Muscle of back (tissue), 3 donors: ENCODE measurements at regions not wholly inside any gene's neighbourhood (a gene's known extent, or its start where the extent isn't known, plus 50 kb on each side); places are given as distances from the start of the nearest gene placed in this dataset.

Experiments
- DNase-seq, 3 donors: peaks; one replicate each; pipeline versions ENCODE4 v3.0.0 to v3.0.0-alpha.2; 2013

DNA sequence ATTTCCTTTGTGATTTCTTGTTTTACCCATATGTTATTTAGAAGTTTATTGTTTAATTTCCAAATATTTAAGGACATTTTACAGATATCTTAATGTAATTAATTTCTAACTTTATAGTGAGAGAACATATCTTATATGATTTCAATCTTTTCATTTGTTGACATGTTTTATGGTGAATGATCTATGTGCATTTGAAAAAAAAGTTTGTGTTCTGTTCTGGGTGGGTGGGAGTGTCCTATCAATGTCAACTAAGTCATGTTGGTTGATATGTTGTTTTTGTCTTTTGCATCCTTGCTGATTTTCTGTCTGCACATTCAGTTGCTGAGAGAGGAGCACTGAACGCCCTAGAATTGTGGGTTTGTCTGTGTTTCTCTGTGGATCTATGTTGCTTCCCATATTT is 50.3 kb upstream of the CBFA2T3 start:
- no peak for DNase-seq

DNA sequence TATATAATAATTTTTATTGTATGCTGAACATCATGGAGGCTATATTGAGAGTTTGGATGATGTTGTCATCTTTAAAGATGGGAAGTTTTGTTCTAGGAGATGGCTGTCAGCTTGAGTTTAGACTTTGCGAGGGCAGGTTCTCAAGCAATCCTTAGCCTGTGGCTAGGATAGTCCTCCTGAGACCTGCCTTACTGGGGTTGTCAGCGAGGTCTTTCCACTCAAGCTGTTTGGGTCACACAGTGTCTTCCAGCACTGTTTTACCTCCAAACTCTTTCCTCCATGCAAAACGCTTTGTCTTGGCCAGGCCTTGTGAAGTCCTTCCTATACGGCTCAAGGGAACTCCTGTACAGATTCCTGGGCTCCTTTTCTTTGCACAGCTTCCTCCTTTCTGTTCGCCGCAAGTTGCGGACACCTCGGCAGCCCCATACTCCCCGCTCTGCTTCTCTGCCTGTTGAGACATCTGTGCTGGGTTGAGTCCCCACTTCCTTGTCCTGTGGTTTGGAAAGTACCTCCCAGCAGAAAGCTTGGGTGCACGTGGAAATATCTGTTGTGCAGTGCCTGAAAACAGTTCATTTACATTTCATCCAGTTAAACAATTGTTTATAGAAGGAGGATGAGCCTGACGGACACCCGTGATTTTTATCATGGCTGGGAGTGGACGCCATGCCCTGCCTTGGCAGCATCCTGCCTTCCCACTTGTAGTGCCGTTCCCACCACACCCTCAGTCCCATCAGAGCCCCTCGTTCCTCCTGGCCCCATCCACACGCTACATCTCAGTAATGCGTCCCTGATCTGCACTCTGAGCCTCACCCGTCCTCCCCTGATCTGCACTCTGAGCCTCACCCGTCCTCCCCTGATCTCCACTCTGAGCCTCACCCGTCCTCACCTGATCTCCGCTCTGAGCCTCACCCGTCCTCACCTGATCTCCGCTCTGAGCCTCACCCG is 55.0 kb upstream of the CBFA2T3 start:
- peak in 2 of 3 donors; percentile 18 to 35 for DNase-seq

DNA sequence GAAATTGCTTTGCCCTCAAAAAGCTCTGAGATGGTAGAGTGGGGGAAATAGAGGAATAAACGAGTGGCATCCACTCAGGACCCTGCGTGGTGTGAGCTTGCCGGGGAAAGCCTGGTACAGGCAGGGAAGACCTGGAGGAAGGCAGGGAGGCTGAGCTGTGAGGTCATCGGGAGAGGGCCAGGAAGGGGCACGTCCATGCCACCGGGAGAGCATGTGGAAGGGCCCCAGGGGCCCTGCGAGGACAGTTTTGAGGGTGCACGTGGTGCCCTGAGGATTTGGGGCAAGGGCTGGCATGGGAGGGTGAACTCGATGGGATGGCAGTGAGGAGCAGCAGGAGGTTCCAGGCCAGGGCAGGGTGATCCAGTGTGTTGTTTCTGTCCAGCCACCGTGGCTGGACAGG is 56.3 kb upstream of the CBFA2T3 start:
- no peak for DNase-seq

DNA sequence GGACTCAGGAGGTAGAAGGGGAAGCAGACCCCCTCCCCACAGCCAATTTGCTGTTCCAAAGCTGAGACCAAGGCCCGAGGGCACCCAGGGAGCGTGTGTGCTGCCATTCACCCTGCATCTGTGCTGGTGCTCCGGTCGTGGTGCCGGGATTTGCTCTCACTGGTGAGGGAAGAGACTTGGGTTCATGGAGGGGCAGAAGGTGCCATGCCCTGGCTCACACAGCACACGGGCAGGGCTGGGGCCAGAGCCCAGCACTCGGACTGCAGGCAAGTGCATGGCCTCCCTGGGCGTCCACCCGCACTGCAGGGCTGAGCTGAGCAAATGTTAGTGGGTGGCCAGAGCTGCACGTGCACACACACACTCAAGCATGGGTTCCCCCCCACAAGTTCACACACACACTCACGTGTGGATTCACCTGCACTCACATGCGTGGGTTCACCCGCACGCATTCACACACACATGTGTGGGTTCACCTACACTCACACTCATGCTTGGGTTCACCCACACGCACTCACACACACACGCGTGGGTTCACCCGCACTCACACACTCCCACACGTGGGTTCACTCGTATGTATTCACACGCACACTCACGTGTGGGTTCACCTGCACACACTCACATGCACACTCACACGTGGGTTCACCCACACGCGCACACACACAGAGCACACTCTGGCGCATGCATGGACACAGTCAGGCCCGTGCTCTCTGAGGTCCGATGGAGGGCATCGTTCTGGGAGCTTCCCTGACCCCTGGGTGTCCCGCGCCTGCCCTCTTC is 57.0 kb upstream of the CBFA2T3 start:
- DNase-seq, result no peak

DNA sequence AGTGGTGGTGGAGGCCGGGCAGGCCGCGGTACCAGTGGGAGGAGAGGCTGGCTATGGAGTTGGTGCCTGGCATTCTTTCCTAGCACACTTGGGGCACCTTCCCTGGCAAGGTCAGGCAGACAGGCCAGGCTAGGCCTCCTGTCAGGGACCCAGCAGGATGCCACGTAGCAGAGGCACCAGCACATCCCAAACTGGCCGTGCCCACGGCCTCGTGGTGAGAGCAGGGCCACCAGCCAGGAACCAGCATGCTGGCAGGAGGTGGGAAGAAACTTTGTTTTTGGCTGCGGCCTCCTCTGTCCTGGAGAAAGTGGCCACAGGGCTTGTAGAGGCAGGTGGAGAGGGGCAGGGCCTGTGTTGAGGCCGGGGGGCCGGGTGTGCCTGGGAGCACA is 57.6 kb upstream of the CBFA2T3 start:
- no peak for DNase-seq

DNA sequence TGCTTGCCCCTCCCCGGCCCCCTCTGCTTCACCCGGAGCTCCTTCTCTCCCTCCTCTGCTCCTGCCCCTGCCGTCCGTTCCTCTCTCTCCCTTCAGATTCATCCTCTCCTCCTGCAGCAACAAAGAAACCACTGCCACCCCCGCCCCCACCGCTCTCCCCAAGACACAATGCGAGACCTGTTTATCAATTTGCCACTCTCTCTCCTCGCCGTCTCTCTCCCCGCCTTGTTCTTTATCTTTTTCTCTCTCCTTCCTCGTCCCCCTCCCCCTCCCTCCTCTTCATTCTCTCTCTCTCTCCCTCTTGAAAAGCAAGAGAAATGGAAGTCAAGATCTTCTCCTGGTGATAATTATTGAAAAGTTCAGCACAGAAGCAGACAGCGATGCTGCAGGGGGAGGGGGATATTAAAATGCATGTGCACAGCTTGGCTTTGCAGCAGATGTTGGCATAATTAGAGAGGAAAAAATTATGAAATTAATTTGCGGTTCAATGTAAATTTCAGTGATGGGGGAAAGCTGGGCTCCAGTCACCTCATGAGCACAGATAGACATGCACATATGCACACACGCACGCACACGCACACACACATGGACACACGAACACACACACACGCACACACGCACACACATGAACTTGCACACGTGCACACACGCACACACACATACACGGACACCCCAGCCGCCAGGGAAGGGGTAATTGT is 58.1 kb upstream of the CBFA2T3 start:
- no peak for DNase-seq

DNA sequence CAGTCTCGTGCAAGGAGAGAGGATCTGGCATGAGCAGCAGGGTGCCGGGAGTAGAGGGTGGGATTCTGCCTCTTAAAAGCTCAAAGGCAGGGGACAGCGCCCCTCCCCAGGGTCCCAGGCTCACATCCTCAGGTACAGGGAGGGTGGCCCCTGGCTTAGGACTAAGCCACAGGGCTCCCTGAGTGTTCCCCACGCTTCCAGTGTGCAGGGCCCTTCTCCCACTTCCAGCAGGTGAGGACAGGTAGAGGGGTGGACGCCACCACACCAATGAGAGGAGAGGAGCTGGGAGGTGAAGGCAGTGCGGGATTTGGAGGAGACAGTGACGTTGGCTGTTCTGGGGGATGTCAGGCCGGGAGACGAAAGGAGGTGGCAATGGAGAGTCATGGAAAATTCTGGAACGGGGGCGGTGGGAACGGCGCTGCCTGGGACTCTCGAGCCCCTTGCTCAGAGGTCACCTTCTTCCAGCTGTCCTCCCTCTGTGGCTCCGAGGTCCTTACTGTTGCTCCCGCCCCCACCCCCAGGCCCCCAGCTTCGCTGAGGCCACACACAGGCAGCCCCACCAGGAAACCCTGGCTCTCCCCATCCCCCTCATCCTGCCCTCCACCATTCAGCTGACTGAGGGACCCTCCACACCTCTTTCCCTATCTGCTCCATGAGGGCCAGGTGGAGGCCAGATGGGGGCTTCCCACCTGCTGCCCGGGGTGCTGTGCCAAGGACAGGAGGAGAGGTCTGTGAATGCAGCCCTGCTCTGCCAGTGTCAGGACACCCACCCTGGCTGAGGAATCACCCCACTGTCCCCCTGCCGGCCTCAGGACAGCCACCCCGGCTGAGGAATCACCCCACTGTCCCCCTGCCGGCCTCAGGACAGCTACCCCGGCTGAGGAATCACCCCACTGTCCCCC is 57.7 kb upstream of the ACSF3 start:
- no peak for DNase-seq

DNA sequence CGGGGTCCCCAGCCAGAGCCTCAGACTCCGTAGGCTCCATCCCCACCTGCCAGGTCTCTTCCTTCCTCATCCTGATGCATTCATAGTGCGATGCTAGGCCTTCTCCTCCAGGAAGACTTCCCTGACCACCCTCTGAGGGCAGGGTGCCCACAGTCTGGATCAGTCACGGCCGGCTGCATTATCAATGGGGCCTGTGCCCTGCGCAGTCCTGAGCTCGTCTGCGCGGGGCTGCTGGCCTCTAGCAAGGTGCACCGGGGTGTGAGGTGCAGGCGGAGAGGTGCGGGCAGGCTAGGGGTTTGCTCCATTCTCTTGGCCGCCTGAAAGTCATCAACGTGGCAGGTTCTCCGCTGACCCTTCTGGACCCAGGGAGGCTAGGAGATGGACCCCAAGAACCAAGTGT is 56.9 kb upstream of the ACSF3 start:
- DNase-seq, result no peak

DNA sequence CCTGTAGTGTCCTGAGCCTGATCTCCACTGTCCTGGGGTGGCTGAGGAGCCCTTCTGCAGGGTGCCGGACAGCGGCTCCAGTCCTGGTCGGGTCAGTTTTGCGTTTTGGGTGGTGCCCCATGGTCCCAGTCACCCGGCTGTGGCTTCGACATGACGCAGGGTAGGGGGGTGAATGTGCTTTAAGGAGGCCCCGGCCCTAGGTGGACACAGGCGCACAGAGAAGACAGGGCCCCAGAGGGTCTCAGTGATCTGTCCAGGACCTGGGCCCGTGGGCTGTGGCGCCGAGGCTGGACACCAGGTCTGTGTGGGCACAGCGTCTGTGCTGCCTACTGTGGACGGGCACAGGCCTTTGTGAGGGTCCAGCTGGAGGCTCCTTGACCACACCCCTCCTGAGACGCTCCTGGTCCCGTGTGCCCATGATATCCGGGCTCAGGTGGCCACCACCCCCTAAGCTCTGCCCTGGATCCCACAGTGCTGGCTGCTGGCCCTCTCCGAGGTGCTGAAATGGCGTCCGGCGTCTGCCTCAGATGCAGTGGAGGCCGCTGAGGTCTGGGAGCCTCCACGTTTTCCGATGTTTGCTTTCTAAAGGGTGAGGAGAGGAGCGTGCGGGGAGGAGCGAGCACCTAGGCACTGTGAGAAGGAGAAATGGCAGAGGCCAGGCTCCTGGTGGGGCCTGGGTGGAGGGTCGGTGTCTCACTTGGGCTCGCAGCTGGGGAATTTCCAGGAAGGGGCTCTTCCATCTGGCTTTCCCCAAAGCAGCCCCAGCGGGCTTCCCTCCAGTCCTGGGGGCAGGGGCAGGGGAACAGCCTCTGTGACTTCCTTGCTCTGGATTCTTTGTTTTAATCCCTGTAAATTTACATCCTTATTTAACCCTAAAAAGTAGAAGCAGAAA is 56.1 kb upstream of the ACSF3 start:
- DNase-seq, result peak in 2 of 3 donors; percentile 53 to 74

DNA sequence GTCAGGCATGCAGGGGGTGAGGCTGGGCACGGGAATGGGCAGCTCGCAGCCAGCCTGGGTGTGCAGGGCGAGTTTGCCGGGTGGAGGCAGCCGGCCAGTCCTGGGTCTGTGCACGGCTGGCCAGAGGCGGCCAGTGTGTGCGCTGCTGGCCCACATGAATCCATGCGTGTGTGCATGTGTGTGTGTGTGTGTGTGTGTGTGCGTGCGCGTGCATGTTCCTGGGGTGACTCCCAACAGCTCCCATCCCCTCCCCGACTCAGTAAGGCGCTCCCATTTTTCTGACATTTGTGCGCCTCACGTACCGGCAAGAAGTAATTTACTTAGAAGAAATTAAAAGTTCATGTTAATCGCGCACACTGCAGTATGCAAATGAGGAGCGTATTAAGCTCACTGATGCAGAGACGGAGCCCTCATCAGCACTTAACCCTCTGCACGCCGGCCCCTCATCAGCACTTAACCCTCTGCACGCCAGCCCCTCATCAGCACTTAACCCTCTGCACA is 55.4 kb upstream of the ACSF3 start:
- no peak for DNase-seq

DNA sequence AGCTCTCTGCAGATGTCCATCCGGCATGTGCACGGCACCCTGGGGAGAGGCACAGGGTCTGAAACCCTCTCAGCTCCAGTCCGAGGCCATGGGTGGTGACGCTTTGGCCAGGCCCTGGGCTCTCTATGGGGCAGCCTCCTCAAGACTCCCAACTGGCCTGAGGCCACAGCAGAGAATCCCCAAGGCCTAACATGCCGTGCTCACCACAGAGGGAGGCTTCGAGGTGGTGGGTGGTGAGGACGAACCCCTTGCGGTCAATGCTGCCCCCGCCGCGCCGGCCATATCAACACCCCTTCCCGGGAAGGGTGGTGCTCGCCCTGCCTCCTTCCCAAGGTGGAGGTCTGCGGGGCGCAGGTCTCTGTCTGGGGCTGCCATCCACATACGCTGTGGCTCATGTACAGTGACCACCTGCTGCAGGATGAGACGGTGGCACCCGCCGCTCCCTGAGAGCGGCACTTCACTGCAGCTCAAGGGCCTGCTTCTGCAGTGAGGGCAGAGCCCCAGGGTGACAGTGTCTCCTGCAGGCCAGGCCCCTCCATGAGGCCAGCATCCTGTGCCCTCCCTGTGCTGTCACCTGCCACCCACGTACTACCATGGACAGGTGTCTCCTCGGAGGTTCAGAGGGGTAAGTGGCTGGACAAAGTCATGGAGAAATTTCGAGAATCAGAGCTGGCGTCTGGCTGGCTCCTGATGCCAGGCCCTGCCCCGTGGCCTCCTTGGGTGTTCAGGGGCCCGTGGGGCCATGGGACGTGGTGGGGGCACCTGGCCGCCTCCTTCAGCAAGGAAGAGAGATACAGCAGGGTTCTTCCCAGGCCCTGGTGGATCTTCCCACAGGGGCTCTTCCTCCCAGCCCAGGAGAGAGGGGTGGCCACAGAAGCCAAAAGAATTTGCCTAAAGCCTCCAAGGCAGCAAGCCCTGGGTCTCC is 54.6 kb upstream of the ACSF3 start:
- DNase-seq, result no peak

DNA sequence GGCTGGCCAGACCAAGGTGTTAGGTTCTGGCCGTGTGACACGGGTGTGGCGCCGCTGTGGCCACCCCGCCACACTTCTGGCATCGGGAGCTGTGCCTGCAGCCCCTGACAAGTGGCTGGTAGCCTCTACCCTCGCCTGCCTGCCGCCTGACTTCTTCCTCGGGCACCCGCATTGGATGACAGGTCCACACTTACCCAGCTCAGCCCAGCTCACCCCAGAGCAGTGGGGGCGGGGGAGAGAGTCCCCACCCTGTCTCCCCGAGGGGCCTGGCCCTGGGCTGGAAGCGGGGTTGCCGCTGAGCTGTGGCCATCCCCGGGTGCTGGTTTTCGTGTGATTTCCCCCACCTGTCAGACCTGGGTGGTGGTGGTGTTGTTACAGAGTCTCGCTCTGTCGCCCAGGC is 53.9 kb upstream of the ACSF3 start:
- DNase-seq, result no peak

DNA sequence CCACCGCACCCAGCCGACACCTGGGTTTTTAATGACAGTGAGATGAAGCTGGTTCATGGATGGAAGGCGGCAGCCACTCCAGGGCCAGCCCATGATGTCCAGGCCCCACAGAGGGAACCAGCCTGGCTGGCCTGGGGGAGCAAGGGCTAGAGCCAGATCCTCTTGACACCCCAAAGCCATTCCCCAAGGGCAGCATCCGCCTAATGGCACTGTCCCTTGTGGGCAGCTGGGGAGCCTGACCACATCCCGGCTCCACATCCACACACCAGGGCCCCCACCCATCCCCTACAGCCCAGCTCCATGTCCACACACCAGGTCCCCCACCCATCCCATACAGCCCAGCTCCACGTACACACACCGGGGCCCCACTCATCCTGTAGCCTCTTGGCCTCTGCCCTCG is 53.3 kb upstream of the ACSF3 start:
- DNase-seq, result no peak

DNA sequence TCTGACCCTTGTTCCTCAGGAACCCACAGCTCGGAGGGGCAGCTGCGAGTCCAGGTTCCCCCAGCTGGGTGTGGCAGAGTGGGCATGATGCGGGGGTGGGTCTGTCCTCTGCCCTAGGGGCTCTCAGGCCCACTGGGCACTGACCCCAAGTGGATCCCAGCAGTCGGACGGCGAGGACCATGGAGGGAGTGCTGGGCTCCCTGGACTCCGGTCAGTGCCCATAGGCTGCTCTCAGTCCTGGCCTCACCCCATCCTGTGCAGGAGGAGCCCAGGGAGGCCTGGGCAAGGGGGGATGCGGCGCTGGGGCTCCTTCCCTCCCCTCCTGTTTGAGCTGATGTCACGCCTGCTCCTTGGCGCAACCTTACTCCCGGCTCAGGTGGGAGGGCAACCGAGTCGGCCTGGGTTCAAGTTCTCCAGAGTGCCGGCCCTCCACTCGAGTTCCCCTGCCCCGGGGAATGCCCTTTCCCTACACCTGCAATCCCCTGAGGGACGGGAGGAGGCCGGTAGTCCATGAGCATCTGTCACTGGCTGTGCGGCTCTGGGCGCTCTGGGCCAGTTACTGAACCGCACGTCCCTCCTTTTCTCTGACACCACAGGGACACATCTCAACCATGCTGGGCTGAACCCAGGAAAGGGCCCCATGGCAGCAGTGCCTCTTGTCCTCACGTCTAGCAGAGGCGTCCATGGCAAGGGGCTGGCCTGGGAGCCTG is 52.6 kb upstream of the ACSF3 start:
- DNase-seq, result no peak

DNA sequence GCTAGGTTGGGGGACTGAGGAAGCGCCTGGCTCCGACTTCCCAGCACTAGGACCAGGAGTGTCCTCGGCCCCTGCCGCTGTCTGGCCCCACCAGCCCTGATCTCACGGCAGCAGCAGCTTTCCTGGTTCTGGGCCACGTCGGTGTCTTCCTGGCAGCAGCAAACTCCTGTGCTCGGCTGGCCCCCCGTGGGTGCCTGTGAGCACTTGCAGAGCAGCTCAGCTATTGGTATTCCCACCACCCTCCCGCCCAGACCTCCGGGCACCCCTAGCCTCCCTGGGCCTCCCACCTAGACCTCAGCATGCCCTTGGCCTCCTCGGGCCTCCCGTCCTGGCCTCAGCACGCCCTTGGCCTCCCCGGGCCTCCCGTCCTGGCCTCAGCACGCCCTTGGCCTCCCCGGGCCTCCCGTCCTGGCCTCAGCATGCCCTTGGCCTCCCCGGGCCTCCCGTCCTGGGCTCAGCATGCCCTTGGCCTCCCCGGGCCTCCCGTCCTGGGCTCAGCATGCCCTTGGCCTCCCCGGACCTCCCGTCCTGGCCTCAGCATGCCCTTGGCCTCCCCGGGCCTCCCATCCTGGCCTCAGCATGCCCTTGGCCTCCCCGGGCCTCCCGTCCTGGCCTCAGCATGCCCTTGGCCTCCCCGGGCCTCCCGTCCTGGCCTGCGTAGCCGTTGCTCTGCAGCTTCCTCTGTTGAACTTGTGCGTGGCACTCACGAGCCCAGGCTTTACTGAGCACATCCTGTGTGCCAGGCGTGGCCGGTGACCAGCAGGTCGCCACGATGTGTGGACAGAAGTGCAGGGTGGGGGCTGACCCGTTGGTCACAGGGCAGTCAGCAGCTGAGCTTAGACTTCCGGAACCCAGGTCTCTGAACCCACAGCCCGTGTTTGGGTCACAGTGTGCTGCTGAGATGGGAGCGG is 51.8 kb upstream of the ACSF3 start:
- DNase-seq, result no peak

DNA sequence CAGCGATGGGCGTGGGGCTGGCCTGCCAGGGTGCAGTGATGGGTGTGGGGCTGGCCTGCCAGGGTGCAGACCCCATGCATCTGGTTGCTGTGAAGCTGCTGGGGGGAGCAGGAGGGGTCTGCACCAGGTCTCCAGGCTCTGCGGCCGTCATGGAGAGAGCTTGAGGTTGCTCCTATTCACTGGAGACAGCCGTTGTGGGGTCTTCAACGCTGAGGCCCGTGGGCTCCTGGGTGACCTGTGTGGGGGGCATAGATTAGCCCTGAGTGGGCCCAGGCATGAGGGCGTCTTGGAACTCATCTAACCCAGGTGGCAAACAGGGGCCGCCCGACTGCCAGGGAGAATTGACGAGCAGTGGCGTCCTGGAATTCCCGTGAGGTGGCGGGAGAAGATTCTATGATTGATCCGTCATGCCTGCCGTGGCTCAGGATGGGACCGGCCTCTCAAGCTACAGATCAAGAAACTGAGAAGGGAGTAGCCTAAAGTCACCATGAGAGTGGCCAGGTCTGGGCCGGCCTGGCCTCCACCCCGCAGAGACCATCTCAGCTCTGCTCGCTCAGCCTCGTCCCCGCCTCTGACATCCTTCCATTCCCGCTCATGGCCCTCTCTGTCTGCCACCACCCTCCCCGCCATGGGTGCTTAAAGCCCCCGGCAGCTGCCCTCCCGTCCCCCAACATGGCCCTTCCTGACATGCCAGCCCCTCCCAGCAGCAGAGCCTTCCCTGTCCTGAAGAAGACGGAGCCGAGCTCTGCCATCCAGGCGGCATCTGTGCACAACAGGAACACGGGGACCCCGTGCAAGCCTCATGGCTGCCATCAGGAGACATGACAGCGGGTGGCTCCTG is 50.7 kb upstream of the ACSF3 start:
- DNase-seq, result no peak
